Ascending aorta (tissue), 2 donors: ENCODE measurements at regions not wholly inside any gene's neighbourhood (a gene's known extent, or its start where the extent isn't known, plus 50 kb on each side); places are given as distances from the start of the nearest gene placed in this dataset.

Source experiments
- DNase-seq, 2 donors: peaks; one replicate each; pipeline ENCODE4 v3.0.0-alpha.2; 2019; ENCODE audit warnings: low spot score in 2 of 2
- H3K27ac ChIP-seq, 2 donors: fragments of 200-600 bp; sonication (generic); one replicate each; pipeline ENCODE4 v1.5.1; 2016 to 2017; ENCODE audit warnings: mild to moderate bottlenecking in 1 of 2
- H3K27me3 ChIP-seq: fragments of 200-600 bp; sonication (generic); one replicate; pipeline ENCODE4 v1.5.1; 2017
- H3K36me3 ChIP-seq, 2 donors: fragments of 200-600 bp; sonication (generic); one replicate each; pipeline ENCODE4 v1.5.1; 2016
- H3K4me1 ChIP-seq, 2 donors: fragments of 200-600 bp; sonication (generic); one replicate each; pipeline ENCODE4 v1.5.1; 2016 to 2017; ENCODE audit warnings: mild to moderate bottlenecking in 1 of 2
- H3K4me3 ChIP-seq, 2 donors: fragments of 200-600 bp; sonication (generic); one replicate each; pipeline ENCODE4 v1.5.1; 2016 to 2017; ENCODE audit warnings: mild to moderate bottlenecking in 1 of 2
- H3K9me3 ChIP-seq, 2 donors: fragments of 200-600 bp; sonication (generic); one replicate each; pipeline ENCODE4 v1.5.1; 2016
- CTCF ChIP-seq, 3 experiments: fragments of 200-600 bp in 2 of 3; fragments of 450-650 bp in 1 of 3; sonication (generic) in 2 of 3; IDR thresholded peaks; one replicate each; pipeline ENCODE4 v1.5.1; 2016 to 2019; ENCODE audit warnings: antibody characterized with exemption in 3 of 3, mild to moderate bottlenecking in 1 of 3, moderate library complexity in 1 of 3
- intact Hi-C: fragments of 100-400 bp; cut with DNase I; formaldehyde crosslinking; loops from one replicate; pipeline ENCODE4 v1.15.1; 2023

- H3K4me1 ChIP-seq = no peaks in the 10 kb centered on the region
- intact Hi-C loops = no loop called here
- H3K36me3 ChIP-seq = no peaks in the 10 kb centered on the region
- H3K9me3 ChIP-seq = no peaks in the 10 kb centered on the region
- no peak for DNase-seq
- H3K4me3 ChIP-seq = no peak overlapping the region
- no peak overlapping the region for H3K27ac ChIP-seq
- no peak for TF ChIP-seq CTCF (IDR thresholded peaks at IDR 0.05)
- no peaks in the 10 kb centered on the region for H3K27me3 ChIP-seq
Observed at GRCh38 chr2:164187121-164187520, 434.2 kb downstream of the GRB14 start.

- H3K4me3 ChIP-seq = no peak overlapping the region
- no peaks in the 10 kb centered on the region for H3K36me3 ChIP-seq
- intact Hi-C loops = no loop called here
- TF ChIP-seq CTCF (IDR thresholded peaks at IDR 0.05) = no peak
- no peak overlapping the region for H3K27ac ChIP-seq
- no peaks in the 10 kb centered on the region for H3K27me3 ChIP-seq
- no peaks in the 10 kb centered on the region for H3K9me3 ChIP-seq
- no peaks in the 10 kb centered on the region for H3K4me1 ChIP-seq
- DNase-seq = no peak
Observed at GRCh38 chr2:164186591-164186990, 434.7 kb downstream of the GRB14 start.

- no peak for TF ChIP-seq CTCF (IDR thresholded peaks at IDR 0.05)
- Histone ChIP-seq H3K36me3 (no peaks in the 10 kb centered on the region), H3K27ac (no peak overlapping the region), H3K4me1 (no peaks in the 10 kb centered on the region), H3K9me3 (no peaks in the 10 kb centered on the region), H3K27me3 (no peaks in the 10 kb centered on the region), H3K4me3 (no peak overlapping the region)
- intact Hi-C loops = no loop called here
- no peak for DNase-seq
Observed at GRCh38 chr2:164182116-164182627, 439.1 kb downstream of the GRB14 start.

- Histone ChIP-seq H3K36me3 (no peaks in the 10 kb centered on the region), H3K27ac (no peak overlapping the region), H3K4me1 (no peaks in the 10 kb centered on the region), H3K9me3 (peaks cover 5 to 10% of the 10 kb centered on the region in 2 donors), H3K4me3 (no peak overlapping the region), H3K27me3 (no peaks in the 10 kb centered on the region)
- DNase-seq = no peak
- intact Hi-C loops = no loop called here
- no peak for TF ChIP-seq CTCF (IDR thresholded peaks at IDR 0.05)
Observed at GRCh38 chr2:164178835-164179465, 442.3 kb downstream of the GRB14 start.

GRCh38 chr2:164164602-164165001 is 428.8 kb upstream of the FIGN start:
- Histone ChIP-seq H3K27me3 (no peaks in the 10 kb centered on the region), H3K27ac (no peak overlapping the region), H3K4me3 (no peak overlapping the region), H3K4me1 (no peaks in the 10 kb centered on the region), H3K9me3 (peaks cover 0 to 8% of the 10 kb centered on the region in 2 donors), H3K36me3 (no peaks in the 10 kb centered on the region)
- TF ChIP-seq CTCF (IDR thresholded peaks at IDR 0.05) = no peak
- no peak for DNase-seq
- intact Hi-C loops = no loop called here

- no peak for TF ChIP-seq CTCF (IDR thresholded peaks at IDR 0.05)
- DNase-seq = no peak
- Histone ChIP-seq H3K27me3 (no peaks in the 10 kb centered on the region), H3K36me3 (no peaks in the 10 kb centered on the region), H3K4me3 (no peak overlapping the region), H3K9me3 (peaks cover 0 to 17% of the 10 kb centered on the region in 2 donors), H3K4me1 (no peaks in the 10 kb centered on the region), H3K27ac (no peak overlapping the region)
- intact Hi-C loops = no loop called here
Observed at GRCh38 chr2:164155558-164155957, 419.8 kb upstream of the FIGN start.
